GM21619 (cell line): ENCODE measurements at regions not wholly inside any gene's neighbourhood (a gene's known extent, or its start where the extent isn't known, plus 50 kb on each side); places are given as distances from the start of the nearest gene placed in this dataset.
"Not testable (repeated sequence)": the region's sequence is repeated elsewhere in the genome, so short reads cannot be mapped to it uniquely, and the experiment has no call there.

Source experiments
- ATAC-seq: cut with Tn5 transposase; IDR thresholded peaks from one replicate; pipeline ENCODE4 v1.9.1; 2021; ENCODE audit not compliant: unreplicated experiment

DNA sequence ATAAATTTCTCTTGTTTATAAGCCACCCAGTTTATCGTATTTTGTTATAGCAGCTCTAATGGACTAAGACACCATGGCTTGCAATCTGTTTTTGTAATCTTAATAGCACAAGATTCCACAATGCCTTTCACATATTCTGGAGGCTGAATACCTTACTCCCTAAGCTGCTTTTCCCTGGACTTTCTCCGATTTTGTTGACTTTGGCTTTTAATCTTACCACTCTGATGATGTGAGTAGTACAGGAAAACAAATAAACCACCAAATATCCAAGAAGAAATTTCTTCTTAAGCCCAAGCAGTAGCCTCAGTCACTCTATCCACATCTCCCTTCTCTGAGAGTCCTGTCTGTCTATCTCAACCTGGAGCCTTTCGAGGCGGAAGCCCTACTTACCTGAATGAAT, 838.6 kb downstream of the LTN1 start:
- no peak for ATAC-seq

DNA sequence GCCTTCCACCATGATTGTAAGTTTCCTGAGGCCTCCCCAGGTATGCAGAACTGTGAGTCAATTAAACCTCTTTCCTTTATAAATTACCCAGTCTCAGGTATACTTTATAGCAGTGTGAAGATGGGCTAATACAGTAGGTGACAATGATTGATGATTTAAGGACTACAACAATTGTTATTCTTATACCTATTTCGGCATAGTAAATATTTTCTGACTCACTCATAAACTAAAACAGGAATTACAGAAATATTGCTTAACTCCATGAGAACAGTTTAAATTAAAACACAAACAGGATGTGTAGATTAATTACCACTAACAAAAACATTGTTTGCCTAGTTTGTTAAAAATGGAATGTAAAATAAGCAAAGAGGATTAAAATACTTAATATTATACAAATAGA, 839.9 kb downstream of the LTN1 start:
- no peak for ATAC-seq

- no peak for ATAC-seq
Measured at GRCh38 chr21:28151758-28152157, 840.9 kb downstream of the LTN1 start.

GRCh38 chr21:28150778-28151177, 841.9 kb downstream of the LTN1 start:
- ATAC-seq: no peak

DNA sequence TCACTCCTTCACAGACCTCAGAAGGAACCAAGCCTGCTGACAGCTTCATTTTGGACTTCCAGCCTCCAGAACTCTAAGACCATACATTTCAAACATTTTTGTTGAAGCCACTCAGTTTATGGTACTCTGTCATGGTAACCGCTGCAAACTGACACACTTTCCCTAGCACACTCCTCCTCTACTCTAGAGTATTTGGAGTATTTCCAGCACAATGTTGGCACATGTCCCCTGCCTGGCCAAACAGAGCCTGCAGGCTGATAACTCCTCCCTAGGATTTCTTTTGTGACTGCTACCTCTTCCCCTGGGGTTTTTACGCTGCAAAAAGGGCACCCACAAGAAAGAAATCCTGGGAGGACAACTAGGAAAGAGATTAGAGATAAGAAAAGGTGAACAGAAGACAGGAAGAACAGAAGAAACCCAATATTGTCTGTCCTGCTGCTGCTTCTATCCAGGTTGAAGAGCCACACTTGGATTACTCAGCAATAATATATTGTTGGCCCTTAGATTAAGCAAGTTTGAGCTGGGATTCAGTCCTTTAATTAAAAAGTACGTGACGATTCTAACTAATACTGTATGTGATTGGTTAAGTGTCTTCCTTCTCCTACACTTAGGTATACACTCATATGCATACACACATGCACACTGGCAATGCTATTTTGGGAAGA, 844.1 kb downstream of the LTN1 start:
- ATAC-seq: no peak

DNA sequence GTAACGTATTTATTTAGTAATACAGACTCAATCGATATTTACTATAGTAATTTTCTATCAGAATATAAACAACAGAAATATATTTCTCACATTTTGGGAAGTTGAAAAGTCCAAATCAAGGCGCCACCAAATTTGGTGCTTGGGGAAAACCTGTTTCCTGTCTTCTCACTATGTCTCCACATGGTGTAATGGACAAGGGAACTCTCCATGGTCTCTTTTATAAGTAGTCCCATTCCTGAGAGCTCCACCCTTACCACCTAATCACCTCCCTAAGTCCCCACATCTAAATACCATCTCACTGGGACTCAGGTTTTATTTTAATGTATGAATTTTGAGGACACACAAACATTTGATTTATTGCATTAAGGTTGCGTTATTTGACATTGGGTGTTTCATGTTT, 848.0 kb downstream of the LTN1 start:
- no peak for ATAC-seq

- ATAC-seq: no peak
Measured at GRCh38 chr21:28144089-28144488, 848.6 kb downstream of the LTN1 start.

GRCh38 chr21:28142697-28143096, 850.0 kb downstream of the LTN1 start:
- ATAC-seq: no peak

DNA sequence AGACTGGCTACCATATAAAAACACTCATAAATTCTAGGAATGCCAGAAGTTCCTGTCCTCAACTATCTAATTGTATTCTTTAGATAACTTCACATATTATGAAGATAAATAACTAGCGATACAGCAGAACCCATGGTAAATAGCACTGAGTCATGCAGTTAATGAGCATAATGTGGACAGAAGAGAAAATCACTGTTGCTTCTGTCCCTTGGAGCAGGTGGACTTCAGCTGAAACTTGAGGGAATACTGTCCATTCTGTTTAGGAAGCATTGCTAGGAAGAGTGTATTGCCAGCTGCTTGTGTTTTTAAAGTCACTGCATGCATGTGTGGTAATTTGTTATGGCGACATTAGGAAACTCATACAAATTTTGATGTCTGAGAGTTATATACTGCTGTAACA, 854.4 kb downstream of the LTN1 start:
- no peak for ATAC-seq

DNA sequence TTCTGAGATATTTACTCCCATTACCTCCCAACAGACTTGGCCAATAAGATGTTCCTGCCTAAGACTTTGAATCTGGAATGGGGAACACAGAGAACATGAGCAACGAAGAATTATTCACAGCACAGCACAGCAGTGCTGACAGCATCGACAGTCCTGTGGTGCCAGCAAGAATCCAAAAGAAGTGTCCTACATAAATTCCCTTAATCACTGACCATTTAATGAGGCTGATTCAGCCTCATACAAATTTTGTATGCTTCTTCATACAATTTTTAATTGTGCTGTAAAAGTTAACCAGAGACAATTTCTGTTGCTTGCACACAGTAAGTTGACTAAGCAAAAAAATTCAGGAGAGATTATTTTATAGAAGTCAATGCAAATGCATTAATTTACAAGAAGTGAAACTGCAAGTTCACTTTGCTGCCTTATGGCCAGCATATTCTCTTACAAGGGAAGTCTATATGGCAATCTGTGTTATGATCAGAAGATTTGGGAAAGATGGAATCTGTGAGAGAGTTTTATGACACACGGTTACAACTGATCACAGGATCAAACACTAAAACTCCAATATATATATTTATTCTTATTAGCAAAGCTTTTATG, 855.9 kb downstream of the LTN1 start:
- no peak for ATAC-seq

DNA sequence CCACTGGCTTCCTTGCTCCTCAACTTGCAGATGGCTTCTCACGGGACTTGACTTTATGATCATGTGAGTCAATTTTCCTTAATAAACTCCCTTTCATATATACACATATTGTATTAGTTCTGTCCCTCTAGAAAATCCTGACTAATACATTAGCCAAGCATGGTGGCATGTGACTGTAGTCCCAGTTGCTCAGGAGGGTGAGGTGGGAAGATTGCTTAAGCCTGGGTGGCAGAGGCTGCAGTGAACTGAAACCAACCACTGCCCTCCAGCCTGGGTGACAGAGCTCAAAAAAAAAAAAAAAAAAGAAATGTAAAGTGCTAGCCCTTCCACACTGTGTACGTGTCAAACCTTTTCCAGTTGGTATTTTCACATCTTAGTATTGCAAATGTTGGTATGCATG, 857.0 kb downstream of the LTN1 start:
- no peak for ATAC-seq

DNA sequence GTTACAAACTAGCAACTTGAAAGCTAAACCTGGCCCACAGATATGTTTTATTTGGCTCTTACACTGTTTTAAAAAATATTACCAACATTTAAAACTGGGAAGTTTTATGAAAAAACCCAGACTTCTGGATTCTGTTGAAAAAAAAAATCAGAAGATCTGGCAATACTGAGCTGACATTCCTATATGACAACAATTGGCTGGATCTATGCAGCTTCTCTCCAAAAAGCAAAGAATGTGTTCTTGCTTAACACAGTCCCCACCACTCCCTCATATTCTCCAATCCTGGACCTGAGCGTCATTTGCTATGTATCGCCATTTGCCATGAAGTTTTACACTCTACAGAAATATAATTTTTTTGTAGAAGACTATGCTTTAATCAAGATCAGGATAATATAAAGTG, 859.6 kb downstream of the LTN1 start:
- no peak for ATAC-seq

DNA sequence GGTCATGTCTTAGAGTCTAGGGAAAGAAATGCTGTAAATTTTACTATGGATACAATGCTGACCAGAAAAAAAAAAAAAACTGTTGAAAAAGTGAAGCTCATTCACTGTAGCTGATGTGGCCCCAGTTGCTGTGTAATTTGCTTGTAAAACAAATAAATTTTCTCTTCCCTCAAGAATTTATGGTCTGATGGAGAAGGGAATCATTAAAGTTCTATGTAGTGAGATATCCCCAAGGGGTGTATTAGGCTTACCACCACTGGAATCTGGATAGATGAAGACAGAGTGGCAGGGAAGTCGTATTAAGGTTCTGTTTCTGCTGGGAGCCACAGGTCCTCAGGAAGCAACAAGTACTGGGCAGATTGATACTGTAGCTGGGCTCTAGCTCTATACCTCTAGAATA, 860.0 kb downstream of the LTN1 start:
- no peak for ATAC-seq

DNA sequence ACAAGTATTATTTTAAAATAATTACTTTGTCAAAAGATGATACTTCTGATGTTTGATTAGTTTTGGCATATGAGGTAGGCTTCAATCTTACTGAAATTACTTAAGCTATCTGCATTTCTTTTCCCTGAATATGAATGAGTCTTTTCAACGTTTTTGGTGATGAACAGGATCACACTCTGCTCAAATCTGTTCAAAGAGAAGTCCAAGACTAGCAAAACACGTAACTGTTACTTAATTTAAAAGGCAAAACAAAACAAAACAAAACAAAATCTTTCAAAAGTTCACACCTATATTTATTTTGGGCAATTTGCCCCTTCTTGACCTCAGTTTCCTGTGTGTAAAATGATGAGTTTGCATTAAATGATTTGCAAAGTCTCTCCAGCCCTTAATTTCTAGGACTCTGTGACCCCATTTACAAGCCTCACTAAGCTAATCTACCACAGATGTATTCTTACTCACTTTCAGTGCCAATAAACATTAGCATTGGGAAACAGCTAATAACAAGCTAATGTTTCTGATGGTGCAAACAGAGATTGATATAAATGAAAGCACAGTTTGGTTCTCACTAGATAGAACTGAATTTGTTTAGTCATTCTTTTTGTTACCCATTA, 865.4 kb downstream of the LTN1 start:
- no peak for ATAC-seq

DNA sequence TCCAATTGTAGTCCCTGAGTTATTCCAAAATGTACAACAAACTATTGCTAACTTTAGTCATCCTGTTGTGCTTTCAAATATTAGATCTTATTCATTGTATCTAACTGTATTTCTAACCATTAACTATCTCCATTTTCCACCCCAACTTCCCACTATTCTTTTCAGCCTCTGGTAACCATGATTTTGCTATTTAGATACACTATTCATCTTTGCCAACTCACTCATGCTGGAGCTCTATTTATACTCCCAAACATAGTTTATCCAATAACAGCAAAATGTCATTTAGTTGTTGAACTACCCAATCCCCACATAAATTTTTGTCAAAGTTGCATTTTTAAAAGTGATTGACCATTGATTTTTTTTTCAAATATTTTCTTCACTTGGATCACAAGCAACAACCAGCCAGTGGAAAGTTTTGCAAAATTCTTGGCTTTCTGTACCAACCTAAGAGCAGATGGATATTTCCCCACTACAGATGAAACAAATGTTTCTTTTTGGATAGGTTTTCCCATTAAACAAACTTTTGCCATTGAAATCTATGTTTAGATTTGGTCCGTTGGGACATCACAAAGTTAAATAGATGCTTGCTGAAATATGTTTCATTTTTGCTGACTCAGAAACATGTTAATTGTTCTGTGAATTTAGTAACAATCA, 866.0 kb downstream of the LTN1 start:
- ATAC-seq: no peak

GRCh38 chr21:28124541-28124940, 868.1 kb downstream of the LTN1 start:
- no peak for ATAC-seq

DNA sequence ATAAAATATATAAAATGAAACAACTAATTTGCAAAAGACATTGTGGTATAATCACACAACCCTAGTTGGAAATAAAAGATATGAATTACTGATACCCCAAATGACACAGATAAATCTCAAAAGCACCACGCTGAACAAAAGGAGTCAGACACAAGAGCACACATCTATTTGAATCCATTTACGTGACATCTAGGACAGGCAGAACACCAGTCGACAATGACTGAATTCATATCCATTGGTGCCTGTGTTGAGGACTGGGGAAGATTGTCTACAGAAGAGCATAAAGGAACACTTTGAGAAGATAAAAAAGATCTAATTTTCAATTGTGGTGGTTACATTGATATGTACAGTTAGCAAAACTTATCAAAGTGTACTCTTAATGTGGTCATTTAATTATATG, 874.1 kb downstream of the LTN1 start:
- no peak for ATAC-seq

DNA sequence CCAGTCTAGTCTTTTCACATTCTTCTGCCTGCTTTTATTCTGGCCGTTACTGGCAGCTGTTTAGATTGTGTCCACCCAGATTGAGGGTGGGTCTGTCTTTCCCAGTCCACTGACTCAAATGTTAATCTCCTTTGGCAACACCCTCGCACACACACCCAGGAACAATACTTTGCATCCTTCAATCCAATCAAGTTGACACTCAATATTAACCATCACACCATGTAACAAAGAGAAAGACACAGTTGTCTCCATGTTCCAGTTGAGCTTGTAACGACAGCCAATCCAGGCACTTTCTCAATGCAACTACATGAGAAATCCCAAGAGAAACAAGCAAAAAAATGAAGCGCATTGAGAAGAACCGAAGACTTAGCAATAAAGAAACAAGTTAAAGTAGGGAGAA, 877.7 kb downstream of the LTN1 start:
- ATAC-seq: not testable (repeated sequence)

- ATAC-seq: no peak
Measured at GRCh38 chr21:28113718-28114117, 879.0 kb downstream of the LTN1 start.

DNA sequence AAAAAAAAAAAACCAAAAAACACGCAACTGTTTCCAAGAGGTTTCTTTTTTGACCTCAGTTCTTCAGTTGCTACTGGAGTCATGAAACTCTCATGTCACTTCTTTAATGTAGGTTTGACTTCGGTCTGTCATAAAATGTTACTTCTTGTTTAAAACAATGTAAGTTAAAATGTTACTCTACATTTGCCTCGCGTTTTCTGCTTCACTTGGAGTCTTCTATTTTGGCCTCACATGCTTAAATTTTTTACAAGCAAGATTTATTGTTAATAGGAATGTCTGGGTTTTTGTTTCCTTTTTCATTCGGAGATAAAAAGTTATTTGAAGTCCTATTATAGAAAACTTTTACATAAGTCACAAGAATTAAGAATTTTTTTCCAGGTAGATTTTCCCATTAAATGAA, 880.2 kb downstream of the LTN1 start:
- no peak for ATAC-seq

DNA sequence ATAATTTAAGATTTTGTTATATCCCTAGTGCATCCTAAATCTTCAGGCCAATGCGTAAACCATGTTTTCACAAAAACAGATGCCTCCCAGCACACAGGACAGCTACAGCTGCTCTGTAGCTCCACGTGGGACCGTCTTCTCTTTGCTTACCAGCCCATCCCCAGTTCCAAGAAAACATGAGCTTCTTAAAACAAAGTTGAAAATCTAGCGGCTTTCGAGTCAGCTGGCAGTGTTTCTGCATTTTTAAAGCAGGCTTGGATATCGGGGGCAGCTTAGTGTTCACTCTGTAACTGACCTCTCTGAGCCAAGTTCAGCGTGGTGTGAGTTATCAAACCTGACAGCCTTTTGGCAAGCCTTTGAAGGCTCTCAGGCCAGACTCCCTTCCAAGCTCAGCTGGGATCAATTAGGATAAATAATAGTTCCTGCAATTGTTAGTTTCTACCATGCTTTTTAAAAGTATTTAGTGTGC, 881.5 kb downstream of the LTN1 start:
- ATAC-seq: no peak

GRCh38 chr21:28110716-28111115, 882.0 kb downstream of the LTN1 start:
- ATAC-seq: no peak
